ENCODE measurements at regions not wholly inside any gene's neighbourhood (a gene's known extent, or its start where the extent isn't known, plus 50 kb on each side); places are given as distances from the start of the nearest gene placed in this dataset.

DNA sequence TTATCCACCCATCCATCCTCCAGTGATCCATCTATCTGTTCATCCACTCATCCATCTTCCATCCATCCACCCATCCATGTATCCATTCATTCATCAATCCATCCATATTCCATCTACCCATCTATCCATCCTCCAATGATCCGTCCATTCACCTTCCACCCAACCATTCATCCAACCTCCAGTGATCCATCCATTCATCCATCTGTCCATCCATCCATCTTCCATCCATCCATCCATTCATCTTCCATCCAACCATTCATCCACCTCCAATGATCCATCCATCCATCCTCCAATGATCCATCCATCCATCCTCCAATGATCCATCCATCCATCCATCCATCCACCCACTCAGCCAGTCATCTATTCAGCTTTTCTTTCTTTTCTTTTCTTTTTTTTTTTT is 156.5 kb upstream of the WSCD1 start:
- TF ChIP-seq, protein P1, sequence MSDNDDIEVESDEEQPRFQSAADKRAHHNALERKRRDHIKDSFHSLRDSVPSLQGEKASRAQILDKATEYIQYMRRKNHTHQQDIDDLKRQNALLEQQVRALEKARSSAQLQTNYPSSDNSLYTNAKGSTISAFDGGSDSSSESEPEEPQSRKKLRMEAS (IDR thresholded peaks at IDR 0.05), result no peak
- TF ChIP-seq TEAD4 (IDR thresholded peaks at IDR 0.05) (no peak), EGR1 (IDR thresholded peaks at IDR 0.05) (no peak), YY1 (IDR thresholded peaks at IDR 0.05; ENCODE audit: low read depth) (no peak)

DNA sequence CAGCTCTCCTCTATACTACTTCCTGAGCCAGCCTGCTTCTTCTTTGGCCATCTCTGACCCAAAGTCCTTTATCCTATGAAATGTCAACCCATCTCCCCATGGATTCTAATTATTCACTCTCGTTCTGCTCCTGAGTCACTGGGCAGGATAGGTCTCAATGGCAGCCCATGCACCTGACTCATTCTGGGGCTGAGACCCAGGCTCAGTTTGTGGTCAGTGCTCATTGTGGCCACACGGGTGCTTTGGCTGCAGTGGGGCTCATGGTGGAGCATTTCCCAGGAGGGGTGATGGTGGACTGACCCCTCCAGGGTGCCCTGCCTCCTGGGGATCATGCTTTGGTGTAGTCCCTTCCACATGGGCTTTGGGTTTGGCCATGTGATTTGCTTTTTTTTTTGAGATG is 154.8 kb upstream of the WSCD1 start:
- TF ChIP-seq, protein P2, sequence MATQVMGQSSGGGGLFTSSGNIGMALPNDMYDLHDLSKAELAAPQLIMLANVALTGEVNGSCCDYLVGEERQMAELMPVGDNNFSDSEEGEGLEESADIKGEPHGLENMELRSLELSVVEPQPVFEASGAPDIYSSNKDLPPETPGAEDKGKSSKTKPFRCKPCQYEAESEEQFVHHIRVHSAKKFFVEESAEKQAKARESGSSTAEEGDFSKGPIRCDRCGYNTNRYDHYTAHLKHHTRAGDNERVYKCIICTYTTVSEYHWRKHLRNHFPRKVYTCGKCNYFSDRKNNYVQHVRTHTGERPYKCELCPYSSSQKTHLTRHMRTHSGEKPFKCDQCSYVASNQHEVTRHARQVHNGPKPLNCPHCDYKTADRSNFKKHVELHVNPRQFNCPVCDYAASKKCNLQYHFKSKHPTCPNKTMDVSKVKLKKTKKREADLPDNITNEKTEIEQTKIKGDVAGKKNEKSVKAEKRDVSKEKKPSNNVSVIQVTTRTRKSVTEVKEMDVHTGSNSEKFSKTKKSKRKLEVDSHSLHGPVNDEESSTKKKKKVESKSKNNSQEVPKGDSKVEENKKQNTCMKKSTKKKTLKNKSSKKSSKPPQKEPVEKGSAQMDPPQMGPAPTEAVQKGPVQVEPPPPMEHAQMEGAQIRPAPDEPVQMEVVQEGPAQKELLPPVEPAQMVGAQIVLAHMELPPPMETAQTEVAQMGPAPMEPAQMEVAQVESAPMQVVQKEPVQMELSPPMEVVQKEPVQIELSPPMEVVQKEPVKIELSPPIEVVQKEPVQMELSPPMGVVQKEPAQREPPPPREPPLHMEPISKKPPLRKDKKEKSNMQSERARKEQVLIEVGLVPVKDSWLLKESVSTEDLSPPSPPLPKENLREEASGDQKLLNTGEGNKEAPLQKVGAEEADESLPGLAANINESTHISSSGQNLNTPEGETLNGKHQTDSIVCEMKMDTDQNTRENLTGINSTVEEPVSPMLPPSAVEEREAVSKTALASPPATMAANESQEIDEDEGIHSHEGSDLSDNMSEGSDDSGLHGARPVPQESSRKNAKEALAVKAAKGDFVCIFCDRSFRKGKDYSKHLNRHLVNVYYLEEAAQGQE (IDR thresholded peaks at IDR 0.05; ENCODE audit: low read depth), result no peak

DNA sequence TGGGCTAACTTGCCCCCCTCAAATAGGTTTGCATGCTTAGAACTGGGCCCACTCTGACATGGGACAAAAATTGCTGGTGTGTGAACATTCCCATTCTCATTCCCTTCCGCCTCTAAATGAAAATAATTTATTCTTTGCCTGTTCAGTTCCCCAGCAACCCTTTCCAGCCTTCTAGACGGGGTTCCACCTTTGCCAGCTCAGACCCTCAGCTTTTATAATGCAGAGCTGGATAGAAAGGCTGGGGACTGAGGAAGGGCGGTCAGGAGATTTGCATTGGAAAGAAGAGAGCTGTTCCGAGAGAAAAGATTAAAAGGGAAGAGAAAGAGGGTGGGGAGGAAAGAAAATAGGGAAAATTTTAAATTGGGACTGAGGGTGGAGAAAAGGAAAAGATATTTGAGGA is 151.1 kb upstream of the WSCD1 start:
- TF ChIP-seq, protein P1 (IDR thresholded peaks at IDR 0.05), result no peak
- no peak for TF ChIP-seq CEBPB (IDR thresholded peaks at IDR 0.05)
- TF ChIP-seq, protein P3, sequence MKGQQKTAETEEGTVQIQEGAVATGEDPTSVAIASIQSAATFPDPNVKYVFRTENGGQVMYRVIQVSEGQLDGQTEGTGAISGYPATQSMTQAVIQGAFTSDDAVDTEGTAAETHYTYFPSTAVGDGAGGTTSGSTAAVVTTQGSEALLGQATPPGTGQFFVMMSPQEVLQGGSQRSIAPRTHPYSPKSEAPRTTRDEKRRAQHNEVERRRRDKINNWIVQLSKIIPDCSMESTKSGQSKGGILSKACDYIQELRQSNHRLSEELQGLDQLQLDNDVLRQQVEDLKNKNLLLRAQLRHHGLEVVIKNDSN (IDR thresholded peaks at IDR 0.05), result no peak
- TF ChIP-seq FOXM1 (IDR thresholded peaks at IDR 0.05; ENCODE audit: borderline replicate concordance, low read depth), result no peak
- no peak for TF ChIP-seq TCF12 (IDR thresholded peaks at IDR 0.05; ENCODE audit: low read depth)
- no peak for TF ChIP-seq EGR1 (IDR thresholded peaks at IDR 0.05)
- TF ChIP-seq TEAD4 (IDR thresholded peaks at IDR 0.05), result no peak
- TF ChIP-seq NFIC (IDR thresholded peaks at IDR 0.05), result no peak
- no peak for TF ChIP-seq EP300 (IDR thresholded peaks at IDR 0.05; ENCODE audit: borderline replicate concordance)
- TF ChIP-seq, protein P2 (IDR thresholded peaks at IDR 0.05; ENCODE audit: low read depth), result no peak

DNA sequence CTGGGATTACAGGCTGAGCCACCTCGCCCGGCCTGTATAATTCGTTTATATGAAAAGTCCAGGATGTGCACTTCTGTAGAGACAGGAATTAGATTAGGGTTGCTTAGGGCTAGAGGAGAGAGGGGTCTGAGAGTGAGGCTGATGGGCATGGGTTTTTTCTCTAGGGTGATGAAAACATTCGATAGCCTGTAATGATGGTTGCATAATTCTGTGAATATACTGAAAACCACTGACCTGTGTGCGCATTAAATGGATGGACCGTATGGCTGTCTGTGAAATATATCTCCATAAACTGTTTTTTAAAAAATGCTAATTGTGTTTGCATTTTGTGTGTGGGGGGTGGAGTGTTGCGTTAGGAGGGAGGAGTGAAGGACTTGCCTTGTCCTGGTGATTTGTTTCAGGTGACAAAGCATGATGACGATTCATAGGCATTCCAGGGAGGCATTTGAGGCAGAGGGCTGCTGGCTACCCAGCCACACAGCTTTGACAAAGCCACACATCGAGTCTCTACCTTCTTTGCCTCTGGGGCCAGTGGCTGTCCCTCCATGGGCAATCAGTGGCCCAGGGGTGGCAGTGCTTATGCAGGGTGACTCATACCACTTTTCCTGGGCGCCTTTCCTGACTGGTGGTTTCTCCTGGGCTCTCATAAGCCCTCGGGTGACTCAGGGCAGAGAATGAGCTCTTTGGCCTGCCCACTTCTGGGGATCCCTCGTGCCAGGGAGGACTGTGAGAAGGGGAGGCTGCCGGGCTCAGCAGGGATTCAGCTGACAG is 148.5 kb upstream of the WSCD1 start:
- TF ChIP-seq EGR1 (IDR thresholded peaks at IDR 0.05) (no peak), EP300 (IDR thresholded peaks at IDR 0.05; ENCODE audit: borderline replicate concordance) (no peak), RAD21 (IDR thresholded peaks at IDR 0.05; ENCODE audit: low read depth) (no peak), TEAD4 (IDR thresholded peaks at IDR 0.05) (no peak), TAF1 (IDR thresholded peaks at IDR 0.05; ENCODE audit: low read depth) (no peak), TCF12 (IDR thresholded peaks at IDR 0.05; ENCODE audit: low read depth) (no peak), ZBTB7A (IDR thresholded peaks at IDR 0.05; ENCODE audit: low read depth) (no peak), CEBPB (IDR thresholded peaks at IDR 0.05) (no peak), YY1 (IDR thresholded peaks at IDR 0.05; ENCODE audit: low read depth) (no peak), FOXM1 (IDR thresholded peaks at IDR 0.05; ENCODE audit: borderline replicate concordance, low read depth) (no peak), CREB1 (IDR thresholded peaks at IDR 0.05; ENCODE audit: low read depth) (no peak)
- TF ChIP-seq, protein P3 (IDR thresholded peaks at IDR 0.05), result no peak
- TF ChIP-seq, protein P1 (IDR thresholded peaks at IDR 0.05), result no peak
- TF ChIP-seq, protein P2 (IDR thresholded peaks at IDR 0.05; ENCODE audit: low read depth), result no peak

DNA sequence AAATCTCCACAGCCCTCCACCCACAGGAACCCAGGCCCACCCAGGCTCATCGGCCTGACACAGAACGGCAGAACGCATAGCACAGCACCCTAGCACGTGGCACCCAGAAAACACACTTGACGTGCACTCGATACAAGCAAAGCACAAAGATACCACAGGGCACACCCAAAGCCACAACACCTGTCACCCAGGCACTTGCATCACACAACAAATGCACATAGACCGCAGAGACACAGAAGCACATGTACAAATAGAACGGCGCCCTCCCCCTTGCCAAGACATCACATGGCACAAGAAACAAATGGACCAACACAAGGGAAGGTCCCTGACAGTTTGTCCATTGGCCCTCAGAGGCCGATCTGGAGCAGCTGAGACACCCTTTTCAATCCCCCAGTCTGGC is 147.7 kb upstream of the WSCD1 start:
- TF ChIP-seq, protein P2 (IDR thresholded peaks at IDR 0.05; ENCODE audit: low read depth), result no peak
- TF ChIP-seq ZBTB7A (IDR thresholded peaks at IDR 0.05; ENCODE audit: low read depth), result no peak

All from Ishikawa (cell line).